Stimulated activated naive CD8-positive, alpha-beta T cell treated with anti-CD3 and anti-CD28 coated beads, Interleukin-15, Interleukin-2, amounts not matched to agents 100 ng/mL and 50 ng/mL, for 24 hours (primary cell): ENCODE measurements at regions not wholly inside any gene's neighbourhood (a gene's known extent, or its start where the extent isn't known, plus 50 kb on each side); places are given as distances from the start of the nearest gene placed in this dataset.
"Not testable (repeated sequence)": the region's sequence is repeated elsewhere in the genome, so short reads cannot be mapped to it uniquely, and the experiment has no call there.

ENCODE experiments used
- H3K27ac Mint-ChIP-seq: one replicate; pipeline ENCODE4 v1.8.0; 2021; ENCODE audit warnings: mild to moderate bottlenecking, mixed read lengths
- H3K27me3 Mint-ChIP-seq: one replicate; pipeline ENCODE4 v1.8.0; 2021; ENCODE audit warnings: mixed read lengths
- H3K36me3 Mint-ChIP-seq: one replicate; pipeline ENCODE4 v1.8.0; 2021; ENCODE audit warnings: low read depth, mixed read lengths
- H3K4me1 Mint-ChIP-seq: one replicate; pipeline ENCODE4 v1.8.0; 2021; ENCODE audit warnings: low read depth, mixed read lengths
- H3K4me3 Mint-ChIP-seq: one replicate; pipeline ENCODE4 v1.8.0; 2021; ENCODE audit warnings: mild to moderate bottlenecking, mixed read lengths
- H3K9me3 Mint-ChIP-seq: one replicate; pipeline ENCODE4 v1.8.0; 2021; ENCODE audit warnings: mixed read lengths

DNA sequence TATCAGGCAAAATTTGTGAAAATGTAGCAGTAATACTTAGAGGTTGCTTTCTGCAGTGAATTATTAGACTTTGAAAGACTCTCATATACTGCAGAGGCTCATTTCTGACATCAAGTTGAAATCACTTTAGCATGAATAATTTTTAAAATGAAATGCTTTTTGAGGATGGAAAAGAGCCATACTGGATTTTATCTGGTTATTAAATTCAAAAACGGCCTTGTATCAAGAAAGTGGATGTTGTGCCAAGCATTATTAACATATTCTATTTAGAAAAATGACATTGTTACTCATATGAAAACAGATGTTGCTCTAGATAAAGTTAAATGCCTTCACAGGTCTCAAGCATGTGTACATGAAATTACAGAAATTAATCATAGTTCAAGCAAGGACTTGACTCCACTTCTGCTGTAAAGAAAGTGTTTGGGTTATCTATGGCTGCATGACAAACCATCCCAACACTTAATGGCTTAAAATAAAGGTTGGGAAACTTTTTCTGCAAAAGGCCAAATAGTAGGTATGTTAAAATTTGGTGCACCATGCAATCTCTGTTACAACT, 64.5 kb upstream of the ZNF280D start:
- H3K27me3 Mint-ChIP-seq = peaks cover 3% of the 10 kb centered on the region
- peaks cover 5% of the 10 kb centered on the region for H3K4me1 Mint-ChIP-seq
- no peaks in the 10 kb centered on the region for H3K36me3 Mint-ChIP-seq
- peaks cover 5% of the 10 kb centered on the region for H3K9me3 Mint-ChIP-seq
- H3K4me3 Mint-ChIP-seq = no peak overlapping the region
- H3K27ac Mint-ChIP-seq = no peak overlapping the region

DNA sequence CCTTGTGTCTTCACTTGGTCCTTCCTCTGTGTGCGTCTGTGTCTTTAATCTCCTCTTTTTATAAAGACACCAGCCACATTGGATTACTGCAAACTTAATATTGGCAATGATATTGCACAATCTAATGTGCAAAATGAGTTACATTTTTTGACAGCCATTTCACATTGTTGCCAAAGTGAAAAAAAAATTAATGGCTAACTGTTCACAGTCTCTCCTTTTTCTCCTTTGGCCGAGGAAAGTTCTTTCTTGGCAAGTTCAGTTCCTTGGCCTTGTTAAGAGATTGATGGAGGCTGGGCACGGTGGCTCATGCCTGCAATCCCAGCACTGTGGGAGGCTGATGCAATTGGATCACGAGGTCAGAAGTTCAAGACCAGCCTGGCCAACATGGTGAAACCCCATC, 62.2 kb upstream of the ZNF280D start:
- H3K36me3 Mint-ChIP-seq = no peaks in the 10 kb centered on the region
- peaks cover 5% of the 10 kb centered on the region for H3K4me1 Mint-ChIP-seq
- H3K27me3 Mint-ChIP-seq = peaks cover 5% of the 10 kb centered on the region
- H3K4me3 Mint-ChIP-seq = no peak overlapping the region
- H3K27ac Mint-ChIP-seq = no peak overlapping the region
- peaks cover 12% of the 10 kb centered on the region for H3K9me3 Mint-ChIP-seq

GRCh38 chr15:56794553-56795329, 61.4 kb upstream of the ZNF280D start:
- peaks cover 12% of the 10 kb centered on the region for H3K9me3 Mint-ChIP-seq
- no peaks in the 10 kb centered on the region for H3K36me3 Mint-ChIP-seq
- peaks cover 5% of the 10 kb centered on the region for H3K27me3 Mint-ChIP-seq
- no peak overlapping the region for H3K27ac Mint-ChIP-seq
- H3K4me1 Mint-ChIP-seq = peaks cover 5% of the 10 kb centered on the region
- H3K4me3 Mint-ChIP-seq = no peak overlapping the region

DNA sequence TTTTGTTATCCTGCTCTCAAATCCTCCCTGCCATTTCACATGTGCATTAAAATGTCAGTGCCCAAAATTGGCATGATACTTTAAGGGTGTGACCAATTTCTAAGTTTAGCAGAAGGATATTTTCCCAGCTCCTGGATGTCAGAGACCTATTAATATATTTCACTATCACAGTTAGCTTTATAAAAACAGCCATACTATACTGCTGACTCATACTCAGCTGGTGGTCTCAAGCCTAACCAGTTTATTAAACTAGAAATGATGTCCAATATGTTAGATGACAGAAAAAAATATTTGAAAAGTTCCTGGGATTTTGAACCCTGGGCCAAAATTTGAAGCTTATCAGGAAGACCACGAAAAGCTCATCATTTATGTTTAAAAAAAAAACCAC, 60.9 kb upstream of the ZNF280D start:
- peaks cover 5% of the 10 kb centered on the region for H3K27me3 Mint-ChIP-seq
- peaks cover 12% of the 10 kb centered on the region for H3K9me3 Mint-ChIP-seq
- no peaks in the 10 kb centered on the region for H3K36me3 Mint-ChIP-seq
- no peak overlapping the region for H3K4me3 Mint-ChIP-seq
- peaks cover 5% of the 10 kb centered on the region for H3K4me1 Mint-ChIP-seq
- no peak overlapping the region for H3K27ac Mint-ChIP-seq

- Mint-ChIP-seq H3K27ac (no peak overlapping the region), H3K27me3 (peaks cover 5% of the 10 kb centered on the region), H3K36me3 (no peaks in the 10 kb centered on the region), H3K4me3 (no peak overlapping the region), H3K9me3 (peaks cover 12% of the 10 kb centered on the region), H3K4me1 (peaks cover 2% of the 10 kb centered on the region)
These were observed 58.9 kb upstream of the ZNF280D start for GRCh38 chr15:56792211-56792610.

DNA sequence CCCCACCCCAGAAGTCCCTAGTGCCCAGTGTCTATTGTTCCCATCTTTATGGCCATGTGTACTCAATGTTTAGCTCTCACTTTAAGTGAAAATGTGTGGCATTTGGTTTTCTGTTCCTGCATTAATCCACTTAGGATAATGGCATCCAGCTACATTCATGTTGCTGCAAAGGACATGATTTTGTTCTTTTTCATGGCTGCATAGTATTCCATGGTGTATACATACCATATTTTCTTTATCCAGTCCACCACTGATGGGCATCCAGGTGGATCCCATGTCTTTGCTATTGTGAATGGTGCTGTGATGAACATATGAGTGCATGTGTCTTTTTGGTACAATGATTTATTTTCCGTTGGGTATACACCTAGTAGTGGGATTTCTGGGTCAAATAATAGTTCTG, 58.2 kb upstream of the ZNF280D start:
- H3K27me3 Mint-ChIP-seq, H3K4me1 Mint-ChIP-seq, H3K27ac Mint-ChIP-seq, H3K4me3 Mint-ChIP-seq, H3K36me3 Mint-ChIP-seq: not testable (repeated sequence)
- peaks cover 12% of the 10 kb centered on the region for H3K9me3 Mint-ChIP-seq

DNA sequence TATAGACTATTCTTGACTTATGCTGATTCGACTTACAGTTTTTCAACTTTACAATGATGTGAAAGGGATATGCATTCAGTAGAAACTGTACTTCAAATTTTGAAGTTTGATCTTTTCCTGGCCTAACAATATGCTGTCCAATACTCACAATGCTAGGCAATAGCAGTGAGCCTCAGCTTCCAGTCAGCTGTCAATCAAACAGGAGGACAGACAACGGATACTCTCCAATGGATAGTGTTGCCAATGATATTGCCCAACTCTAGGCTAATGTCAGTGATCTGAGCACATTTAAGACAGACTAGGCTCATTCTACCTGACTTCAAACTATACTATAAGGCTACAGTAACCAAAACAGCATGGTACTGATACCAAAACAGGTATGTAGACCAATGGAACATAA, 55.0 kb upstream of the ZNF280D start:
- Mint-ChIP-seq H3K4me3 (no peak overlapping the region), H3K9me3 (peaks cover 7% of the 10 kb centered on the region), H3K4me1 (peaks cover 11% of the 10 kb centered on the region), H3K27me3 (peaks cover 5% of the 10 kb centered on the region), H3K36me3 (no peaks in the 10 kb centered on the region), H3K27ac (no peak overlapping the region)

DNA sequence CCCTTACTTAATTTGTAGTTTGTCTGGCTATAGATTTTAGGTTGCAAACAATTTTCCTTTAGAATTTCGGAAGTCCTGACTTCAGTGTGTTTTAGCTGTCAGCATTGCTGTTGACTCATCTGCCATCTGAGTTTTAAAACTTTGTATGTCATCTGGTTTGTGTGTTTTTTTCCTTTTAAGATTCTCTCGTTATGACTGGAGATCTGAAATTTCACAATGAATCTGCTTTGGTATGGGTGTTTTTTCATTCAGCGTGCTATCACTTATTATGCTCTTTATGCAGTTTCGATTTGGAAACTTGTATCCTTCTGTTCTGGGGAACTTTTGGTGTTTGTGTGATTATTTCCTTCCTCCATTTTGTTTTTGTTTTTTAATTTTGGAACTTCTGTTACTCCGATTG, 53.7 kb upstream of the ZNF280D start:
- Mint-ChIP-seq H3K27me3 (no peaks in the 10 kb centered on the region), H3K4me3 (no peak overlapping the region), H3K36me3 (no peaks in the 10 kb centered on the region), H3K9me3 (peaks cover under 1% of the 10 kb centered on the region), H3K4me1 (peaks cover 11% of the 10 kb centered on the region), H3K27ac (no peak overlapping the region)

DNA sequence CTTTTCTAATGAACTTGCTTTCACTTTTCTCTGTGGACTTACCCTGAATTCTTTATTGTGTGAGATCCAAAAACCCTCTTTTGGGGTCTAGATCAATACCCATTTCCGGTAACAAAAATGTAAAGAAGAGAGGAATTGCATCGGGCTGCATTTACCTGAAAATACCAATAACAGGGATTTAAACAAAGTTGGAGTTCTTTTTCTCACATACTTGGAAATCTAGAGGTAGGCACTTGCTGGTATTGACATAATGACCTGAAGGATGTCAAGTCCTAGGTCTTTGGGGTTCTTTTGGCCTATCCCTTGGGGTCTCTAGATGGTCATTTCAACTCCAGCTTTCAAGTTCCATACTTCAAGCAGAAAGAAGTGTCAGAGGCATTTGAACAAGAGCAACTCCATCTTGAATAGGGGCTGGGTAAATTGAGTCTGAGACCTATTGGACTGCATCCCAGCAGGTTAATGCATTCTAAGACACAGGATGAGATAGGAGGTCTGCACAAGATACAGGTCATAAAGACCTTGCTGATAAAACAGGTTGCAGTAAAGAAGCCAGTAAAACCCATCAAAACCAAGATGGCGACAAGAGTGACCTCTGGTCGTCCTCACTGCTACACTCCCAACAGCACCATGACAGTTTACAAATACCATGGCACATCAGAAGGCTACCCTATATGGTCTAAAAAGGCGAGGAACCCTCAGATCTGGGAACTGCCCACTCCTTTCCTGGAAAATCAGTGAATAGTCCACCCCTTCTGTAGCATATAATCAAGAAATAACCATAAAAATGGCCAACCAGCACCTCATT, 50.8 kb upstream of the ZNF280D start:
- Mint-ChIP-seq H3K27me3 (peaks cover under 1% of the 10 kb centered on the region), H3K4me3 (no peak overlapping the region), H3K9me3 (no peaks in the 10 kb centered on the region), H3K27ac (no peak overlapping the region), H3K4me1 (peaks cover 26% of the 10 kb centered on the region), H3K36me3 (peaks cover 6% of the 10 kb centered on the region)

DNA sequence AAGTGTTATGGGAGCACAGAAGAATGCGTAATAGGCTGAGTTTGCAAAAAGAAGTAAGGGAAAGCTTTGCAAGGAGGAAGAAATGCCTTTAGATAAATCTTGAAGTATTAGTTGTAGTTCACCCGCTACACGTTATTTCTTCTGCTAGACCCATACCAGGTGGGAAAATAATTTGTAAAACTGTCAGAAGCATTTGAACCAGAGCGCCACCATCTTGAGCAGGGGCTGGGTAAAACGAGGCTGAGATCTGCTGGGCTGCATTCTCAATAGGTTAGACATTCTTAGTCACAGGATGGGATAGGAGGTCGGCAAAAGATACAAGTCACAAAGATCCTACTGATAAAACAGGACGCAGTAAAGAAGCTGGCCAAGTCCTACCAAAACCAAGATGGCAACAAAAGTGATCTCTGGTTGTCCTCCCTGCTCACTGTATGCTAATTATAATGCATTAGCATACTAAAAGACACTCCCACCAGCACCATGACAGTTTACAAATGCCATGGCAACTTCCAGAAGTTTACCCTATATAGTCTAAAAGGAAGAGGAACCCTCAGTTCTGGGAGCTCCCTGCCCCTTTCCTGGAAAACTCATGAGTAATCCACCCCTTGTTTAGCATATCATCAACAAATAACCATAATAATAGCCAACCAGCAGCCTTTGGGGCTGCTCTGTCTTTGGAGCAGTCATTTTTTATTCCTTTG, 50.0 kb upstream of the ZNF280D start:
- H3K4me3 Mint-ChIP-seq = no peak overlapping the region

More for the DNA sequence above, 50.0 kb upstream of the ZNF280D start:
- no peaks in the 10 kb centered on the region for H3K9me3 Mint-ChIP-seq
- H3K4me1 Mint-ChIP-seq = peaks cover 28% of the 10 kb centered on the region
- peaks cover 6% of the 10 kb centered on the region for H3K36me3 Mint-ChIP-seq
- no peak overlapping the region for H3K27ac Mint-ChIP-seq
- peaks cover 5% of the 10 kb centered on the region for H3K27me3 Mint-ChIP-seq
